ENCODE measurements at regions not wholly inside any gene's neighbourhood (a gene's known extent, or its start where the extent isn't known, plus 50 kb on each side); places are given as distances from the start of the nearest gene placed in this dataset.

GRCh38 chr3:168416446-168416845 is 320.7 kb upstream of the GOLIM4 start:
- DNase-seq (ENCODE audit: low spot score) = no peak
- Mint-ChIP-seq H3K36me3 (ENCODE audit: low read depth) (no peaks in the 10 kb centered on the region), H3K4me3 (no peak overlapping the region), H3K9me3 (no peaks in the 10 kb centered on the region), H3K27ac (no peak overlapping the region), H3K27me3 (ENCODE audit: insufficient read depth, low read depth, poor library complexity) (no peaks in the 10 kb centered on the region), H3K4me1 (peaks cover 29% of the 10 kb centered on the region)
- Histone ChIP-seq H3K79me2 (replicated peaks; ENCODE audit: insufficient read depth) (no peaks in the 10 kb centered on the region), H3K27me3 (ENCODE audit: insufficient read depth) (no peaks in the 10 kb centered on the region), H3K4me1 (ENCODE audit: insufficient read depth) (peaks cover 25% of the 10 kb centered on the region), H3K9me2 (ENCODE audit: insufficient read depth) (no peaks in the 10 kb centered on the region), H3K4me2 (no peak overlapping the region), H3K27ac (ENCODE audit: low read depth) (no peak overlapping the region), H3K36me3 (ENCODE audit: insufficient read depth) (no peaks in the 10 kb centered on the region), H2AFZ (no peak overlapping the region), H4K20me1 (replicated peaks; ENCODE audit: insufficient read depth) (no peaks in the 10 kb centered on the region), H3F3A (replicated peaks; ENCODE audit: low read depth) (no peaks in the 10 kb centered on the region), H3K4me3 (no peak overlapping the region)
- no peak for ATAC-seq
- no peak for TF ChIP-seq EZH2phosphoT487 (IDR thresholded peaks at IDR 0.05; ENCODE audit: unreplicated experiment)
- TF ChIP-seq ETS1 (IDR thresholded peaks at IDR 0.05) = no peak
- no peak for TF ChIP-seq JUNB (IDR thresholded peaks at IDR 0.05; ENCODE audit: unreplicated experiment)
- TF ChIP-seq ZNF462 (CRISPR knock-in tag; IDR thresholded peaks at IDR 0.05) = no peak
- TF ChIP-seq CREB1 (CRISPR knock-in tag; IDR thresholded peaks at IDR 0.05; ENCODE audit: low read depth) = no peak
- no peak for TF ChIP-seq CTCF (conservative IDR thresholded peaks at IDR 0.05; ENCODE audit: low read depth in 2 of 2)
- TF ChIP-seq ZNF114 (CRISPR knock-in tag; IDR thresholded peaks at IDR 0.05) = no peak
- no peak for TF ChIP-seq REST (IDR thresholded peaks at IDR 0.05; ENCODE audit: unreplicated experiment)
- TF ChIP-seq NANOG (IDR thresholded peaks at IDR 0.05; ENCODE audit: borderline replicate concordance) = no peak
- TF ChIP-seq POLR2AphosphoS5 (IDR thresholded peaks at IDR 0.05; ENCODE audit: low read depth) = no peak
- no peak for TF ChIP-seq ZNF331 (CRISPR knock-in tag; IDR thresholded peaks at IDR 0.05; ENCODE audit: low read depth)
- no peak for TF ChIP-seq STAT1 (IDR thresholded peaks at IDR 0.05; ENCODE audit: unreplicated experiment)
- no peak for TF ChIP-seq EZH2 (IDR thresholded peaks at IDR 0.05; ENCODE audit: low read depth, unreplicated experiment)

All from GM23338 (cell line).